ENCODE measurements at regions not wholly inside any gene's neighbourhood (a gene's known extent, or its start where the extent isn't known, plus 50 kb on each side); places are given as distances from the start of the nearest gene placed in this dataset.
A peak's percentile ranks its signal among the peaks of the same experiment; 100 is the strongest.

DNA sequence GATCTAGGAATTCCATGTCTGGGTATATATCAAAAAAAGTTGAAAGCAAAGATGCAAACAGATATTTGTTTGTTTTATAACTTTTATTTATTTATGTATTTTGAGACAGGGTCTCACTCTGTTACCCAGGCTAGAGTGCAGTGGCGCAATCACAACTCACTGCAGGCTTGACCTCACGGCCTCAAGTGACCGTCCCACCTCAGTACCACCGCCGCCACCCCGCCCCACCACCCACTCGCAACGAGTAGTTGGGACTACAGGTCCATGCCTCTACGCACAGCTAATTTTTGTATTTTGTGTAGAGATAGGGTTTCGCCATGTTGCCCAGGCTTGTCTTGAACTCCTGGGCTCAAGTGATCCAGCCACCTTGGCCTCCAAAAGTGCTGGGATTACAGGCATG lies 66.5 kb upstream of the KTN1 start:
- in situ Hi-C loops (cut with HindIII; ENCODE audit: low sequenced_read_pairs): no loop called here
- TF ChIP-seq, protein P1, sequence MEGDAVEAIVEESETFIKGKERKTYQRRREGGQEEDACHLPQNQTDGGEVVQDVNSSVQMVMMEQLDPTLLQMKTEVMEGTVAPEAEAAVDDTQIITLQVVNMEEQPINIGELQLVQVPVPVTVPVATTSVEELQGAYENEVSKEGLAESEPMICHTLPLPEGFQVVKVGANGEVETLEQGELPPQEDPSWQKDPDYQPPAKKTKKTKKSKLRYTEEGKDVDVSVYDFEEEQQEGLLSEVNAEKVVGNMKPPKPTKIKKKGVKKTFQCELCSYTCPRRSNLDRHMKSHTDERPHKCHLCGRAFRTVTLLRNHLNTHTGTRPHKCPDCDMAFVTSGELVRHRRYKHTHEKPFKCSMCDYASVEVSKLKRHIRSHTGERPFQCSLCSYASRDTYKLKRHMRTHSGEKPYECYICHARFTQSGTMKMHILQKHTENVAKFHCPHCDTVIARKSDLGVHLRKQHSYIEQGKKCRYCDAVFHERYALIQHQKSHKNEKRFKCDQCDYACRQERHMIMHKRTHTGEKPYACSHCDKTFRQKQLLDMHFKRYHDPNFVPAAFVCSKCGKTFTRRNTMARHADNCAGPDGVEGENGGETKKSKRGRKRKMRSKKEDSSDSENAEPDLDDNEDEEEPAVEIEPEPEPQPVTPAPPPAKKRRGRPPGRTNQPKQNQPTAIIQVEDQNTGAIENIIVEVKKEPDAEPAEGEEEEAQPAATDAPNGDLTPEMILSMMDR (IDR thresholded peaks at IDR 0.05; ENCODE audit: low read depth, low read length): no peak
- DNase-seq (ENCODE audit: low read depth, low spot score): no peak
- no peak overlapping the region for H3K4me3 ChIP-seq (ENCODE audit: low read depth, low read length)

DNA sequence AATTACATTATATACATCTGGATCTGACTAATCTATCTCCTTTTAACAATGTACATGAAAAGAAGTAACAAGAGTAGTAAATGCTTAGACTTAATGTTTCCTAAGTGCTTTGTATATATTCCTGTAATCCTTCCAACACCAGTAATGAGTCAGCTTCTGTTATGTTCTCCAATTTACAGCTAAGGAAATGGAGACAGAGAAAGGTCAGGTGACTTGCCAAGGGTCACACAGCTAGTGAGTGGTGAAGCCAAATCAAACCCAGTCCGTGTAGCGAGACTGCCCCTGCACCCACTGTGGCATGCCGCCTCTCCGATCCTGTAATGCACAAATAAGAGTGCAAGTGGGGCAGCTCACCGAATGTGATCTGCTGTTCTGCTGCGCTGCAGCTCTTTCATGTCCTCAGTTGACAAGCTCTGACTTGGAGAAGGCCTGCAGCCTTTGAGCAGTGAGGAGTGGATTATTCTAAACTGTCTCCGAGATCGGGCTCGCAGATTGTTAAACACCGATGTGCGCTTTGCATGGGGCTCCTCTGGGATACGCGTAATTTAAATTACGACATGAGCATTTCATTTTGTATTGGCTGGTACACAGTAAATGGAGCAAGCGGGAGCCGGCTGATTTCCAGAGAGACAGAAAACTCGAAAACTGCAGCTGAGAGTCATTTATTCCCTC lies 65.1 kb upstream of the KTN1 start:
- TF ChIP-seq, protein P1 (IDR thresholded peaks at IDR 0.05; ENCODE audit: low read depth, low read length): no peak
- no peak overlapping the region for H3K4me3 ChIP-seq (ENCODE audit: low read depth, low read length)
- in situ Hi-C loops (cut with HindIII; ENCODE audit: low sequenced_read_pairs): no loop called here
- DNase-seq (ENCODE audit: low read depth, low spot score): peak; percentile 82

DNA sequence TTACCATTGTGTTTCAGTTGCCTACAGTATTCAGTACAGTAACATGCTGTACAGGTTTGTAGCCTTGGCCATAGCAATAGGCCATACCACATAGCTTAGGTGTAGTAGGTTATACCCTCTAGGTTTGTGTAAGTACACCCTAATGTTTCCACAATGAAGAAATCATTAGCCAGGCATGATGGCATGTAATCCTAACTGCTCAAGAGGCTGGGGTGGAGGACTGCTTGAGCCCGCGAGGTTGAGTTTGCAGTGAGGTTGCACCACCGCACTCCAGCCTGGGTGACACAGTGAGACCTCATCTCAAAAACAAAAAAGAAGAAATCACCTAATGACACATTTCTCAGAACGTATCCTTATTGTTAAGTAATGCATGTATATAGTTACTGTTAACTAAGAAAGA lies 63.2 kb upstream of the KTN1 start:
- in situ Hi-C loops (cut with HindIII; ENCODE audit: low sequenced_read_pairs): no loop called here
- no peak for DNase-seq (ENCODE audit: low read depth, low spot score)
- no peak overlapping the region for H3K4me3 ChIP-seq (ENCODE audit: low read depth, low read length)
- TF ChIP-seq, protein P1 (IDR thresholded peaks at IDR 0.05; ENCODE audit: low read depth, low read length): no peak

DNA sequence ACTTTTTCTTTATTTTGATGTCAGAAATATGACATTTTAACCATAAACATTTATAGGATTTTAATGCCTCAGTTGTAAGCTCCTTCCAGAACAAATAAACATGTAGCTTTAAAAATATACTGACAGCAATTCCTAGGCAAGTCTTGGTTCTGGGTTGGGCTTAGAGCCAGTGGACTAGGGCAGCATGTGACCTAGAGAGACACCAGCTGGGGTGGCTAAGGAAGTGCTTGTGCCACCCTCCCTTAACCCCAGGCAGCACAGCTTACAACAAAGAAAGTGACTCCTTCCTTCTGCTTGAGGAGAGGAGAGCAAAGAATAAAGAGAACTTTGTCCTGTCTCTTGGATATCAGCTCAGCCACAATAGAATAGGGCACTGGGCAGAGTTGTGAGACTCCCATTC lies 61.6 kb upstream of the KTN1 start:
- no peak for DNase-seq (ENCODE audit: low read depth, low spot score)
- no peak overlapping the region for H3K4me3 ChIP-seq (ENCODE audit: low read depth, low read length)
- in situ Hi-C loops (cut with HindIII; ENCODE audit: low sequenced_read_pairs): no loop called here
- TF ChIP-seq, protein P1 (IDR thresholded peaks at IDR 0.05; ENCODE audit: low read depth, low read length): no peak

DNA sequence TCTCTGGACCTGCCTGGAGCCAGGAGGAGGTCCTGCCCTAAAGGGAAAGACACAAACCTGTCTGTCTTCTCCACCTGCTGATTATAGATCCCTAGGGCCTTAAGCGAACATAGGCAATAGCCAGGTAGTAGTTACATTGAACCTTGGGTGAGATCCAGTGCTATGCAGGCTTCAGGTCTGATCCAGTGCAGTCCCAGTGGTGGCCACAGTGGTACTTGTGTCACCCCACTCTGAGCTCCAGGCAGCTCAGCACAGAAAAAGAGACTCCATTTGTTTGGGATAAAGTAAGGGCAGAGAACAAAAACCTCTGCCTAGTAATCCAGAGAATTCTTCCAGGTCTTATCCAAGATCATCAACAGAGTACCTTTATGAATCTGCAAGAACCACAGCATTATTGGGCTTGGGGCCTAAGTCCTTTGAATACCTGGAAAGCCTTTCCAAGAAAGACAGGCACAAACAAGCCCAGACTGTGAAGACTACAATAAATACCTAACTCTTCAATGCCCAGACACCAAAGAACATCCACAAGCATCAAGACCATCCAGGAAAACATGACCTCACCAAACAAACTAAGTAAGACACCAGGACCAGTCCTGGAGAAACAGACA lies 60.4 kb upstream of the KTN1 start:
- no peak overlapping the region for H3K4me3 ChIP-seq (ENCODE audit: low read depth, low read length)
- DNase-seq (ENCODE audit: low read depth, low spot score): no peak
- in situ Hi-C loops (cut with HindIII; ENCODE audit: low sequenced_read_pairs): no loop called here
- TF ChIP-seq, protein P1 (IDR thresholded peaks at IDR 0.05; ENCODE audit: low read depth, low read length): no peak

DNA sequence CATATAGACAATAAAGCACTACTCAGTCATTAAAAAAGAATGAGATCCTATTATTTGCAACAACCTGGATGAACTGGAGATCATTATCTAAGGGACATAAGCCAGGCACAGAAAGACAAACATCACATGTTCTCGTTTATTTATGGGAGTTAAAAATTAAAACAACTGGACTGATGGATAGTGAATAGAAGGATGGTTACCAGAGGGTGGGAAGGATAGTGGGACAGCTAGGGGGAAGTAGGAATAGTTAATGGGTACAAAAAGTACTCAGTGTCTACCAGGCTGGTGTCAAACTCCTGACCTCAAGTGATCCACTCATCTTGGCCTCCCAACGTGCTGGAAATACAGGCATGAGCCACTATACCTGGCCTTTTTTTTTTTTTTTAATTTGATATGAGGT lies 56.7 kb upstream of the KTN1 start:
- in situ Hi-C loops (cut with HindIII; ENCODE audit: low sequenced_read_pairs): no loop called here
- TF ChIP-seq, protein P1 (IDR thresholded peaks at IDR 0.05; ENCODE audit: low read depth, low read length): no peak
- no peak overlapping the region for H3K4me3 ChIP-seq (ENCODE audit: low read depth, low read length)
- DNase-seq (ENCODE audit: low read depth, low spot score): no peak

Measured in astrocyte of the spinal cord (primary cell).